GM12878 (cell line): ENCODE measurements at regions not wholly inside any gene's neighbourhood (a gene's known extent, or its start where the extent isn't known, plus 50 kb on each side); places are given as distances from the start of the nearest gene placed in this dataset.

Experiments
- CTCF ChIP-seq, 3 experiments: IDR thresholded peaks in 2 of 3; conservative IDR thresholded peaks in 1 of 3; 2 replicates each; pipeline ENCODE4 v1.5.1; 2011; ENCODE audit warnings: low read depth in 3 of 3, low read length in 3 of 3, mild to moderate bottlenecking in 3 of 3, control low read depth in 2 of 3, moderate library complexity in 2 of 3, inconsistent platforms in 1 of 3, mixed read lengths in 1 of 3; ENCODE audit not compliant: control insufficient read depth in 2 of 3, insufficient read depth in 1 of 3; ENCODE audit errors: extremely low read depth in 1 of 3
- EZH2 ChIP-seq: IDR thresholded peaks from 2 replicates; pipeline ENCODE4 v1.6.1; 2012; ENCODE audit warnings: low read depth, mild to moderate bottlenecking, control low read depth, inconsistent platforms, low read length, borderline replicate concordance; ENCODE audit not compliant: control insufficient read depth
- HDGF ChIP-seq: fragments of 450-650 bp; IDR thresholded peaks from 2 replicates; pipeline ENCODE4 v1.6.1; 2016; ENCODE audit warnings: antibody characterized with exemption
- NRF1 ChIP-seq: conservative IDR thresholded peaks from 2 replicates; pipeline ENCODE4 v1.6.1; 2011; ENCODE audit warnings: mild to moderate bottlenecking, low read depth, low read length, improper control_type of control experiment
- POLR2A ChIP-seq: IDR thresholded peaks from 2 replicates; pipeline ENCODE4 v1.6.1; 2011; ENCODE audit warnings: low read depth, mild to moderate bottlenecking, low read length
- POLR2AphosphoS5 ChIP-seq: IDR thresholded peaks from 2 replicates; pipeline ENCODE4 v1.6.1; 2011; ENCODE audit warnings: mild to moderate bottlenecking, low read length, inconsistent platforms
- SMC3 ChIP-seq: IDR thresholded peaks from 2 replicates; pipeline ENCODE4 v1.6.1; 2011; ENCODE audit warnings: low read length, improper control_type of control experiment, borderline replicate concordance
- SRF ChIP-seq, 2 experiments: IDR thresholded peaks; 2 replicates each; pipeline ENCODE4 v1.6.1; 2011; ENCODE audit warnings: low read depth in 2 of 2, low read length in 2 of 2, mild to moderate bottlenecking in 1 of 2, moderate library complexity in 1 of 2
- TF ChIP-seq, protein P1 (sequence below): fragments of 450-650 bp; IDR thresholded peaks from 2 replicates; pipeline ENCODE4 v1.6.1; 2016; ENCODE audit warnings: mild to moderate bottlenecking, moderate library complexity, borderline replicate concordance

- TF ChIP-seq SRF (IDR thresholded peaks at IDR 0.05; ENCODE audit: low read depth in 2 of 2, low read length in 2 of 2) (no peak), CTCF (IDR thresholded peaks at IDR 0.05 in 2 of 3, conservative IDR thresholded peaks at IDR 0.05 in 1 of 3; ENCODE audit: control insufficient read depth in 2 of 3, extremely low read depth in 1 of 3, insufficient read depth in 1 of 3, low read depth in 3 of 3, low read length in 3 of 3) (no peak), HDGF (no peak), NRF1 (no peak), SMC3 (no peak), POLR2A (no peak), EZH2 (no peak), POLR2AphosphoS5 (no peak)
- TF ChIP-seq, protein P1, sequence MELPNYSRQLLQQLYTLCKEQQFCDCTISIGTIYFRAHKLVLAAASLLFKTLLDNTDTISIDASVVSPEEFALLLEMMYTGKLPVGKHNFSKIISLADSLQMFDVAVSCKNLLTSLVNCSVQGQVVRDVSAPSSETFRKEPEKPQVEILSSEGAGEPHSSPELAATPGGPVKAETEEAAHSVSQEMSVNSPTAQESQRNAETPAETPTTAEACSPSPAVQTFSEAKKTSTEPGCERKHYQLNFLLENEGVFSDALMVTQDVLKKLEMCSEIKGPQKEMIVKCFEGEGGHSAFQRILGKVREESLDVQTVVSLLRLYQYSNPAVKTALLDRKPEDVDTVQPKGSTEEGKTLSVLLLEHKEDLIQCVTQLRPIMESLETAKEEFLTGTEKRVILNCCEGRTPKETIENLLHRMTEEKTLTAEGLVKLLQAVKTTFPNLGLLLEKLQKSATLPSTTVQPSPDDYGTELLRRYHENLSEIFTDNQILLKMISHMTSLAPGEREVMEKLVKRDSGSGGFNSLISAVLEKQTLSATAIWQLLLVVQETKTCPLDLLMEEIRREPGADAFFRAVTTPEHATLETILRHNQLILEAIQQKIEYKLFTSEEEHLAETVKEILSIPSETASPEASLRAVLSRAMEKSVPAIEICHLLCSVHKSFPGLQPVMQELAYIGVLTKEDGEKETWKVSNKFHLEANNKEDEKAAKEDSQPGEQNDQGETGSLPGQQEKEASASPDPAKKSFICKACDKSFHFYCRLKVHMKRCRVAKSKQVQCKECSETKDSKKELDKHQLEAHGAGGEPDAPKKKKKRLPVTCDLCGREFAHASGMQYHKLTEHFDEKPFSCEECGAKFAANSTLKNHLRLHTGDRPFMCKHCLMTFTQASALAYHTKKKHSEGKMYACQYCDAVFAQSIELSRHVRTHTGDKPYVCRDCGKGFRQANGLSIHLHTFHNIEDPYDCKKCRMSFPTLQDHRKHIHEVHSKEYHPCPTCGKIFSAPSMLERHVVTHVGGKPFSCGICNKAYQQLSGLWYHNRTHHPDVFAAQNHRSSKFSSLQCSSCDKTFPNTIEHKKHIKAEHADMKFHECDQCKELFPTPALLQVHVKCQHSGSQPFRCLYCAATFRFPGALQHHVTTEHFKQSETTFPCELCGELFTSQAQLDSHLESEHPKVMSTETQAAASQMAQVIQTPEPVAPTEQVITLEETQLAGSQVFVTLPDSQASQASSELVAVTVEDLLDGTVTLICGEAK, result no peak
These were observed 654.8 kb upstream of the TBX3 start for GRCh38 chr12:115338566-115339294.
